Mammary epithelial cell (primary cell): ENCODE measurements at regions not wholly inside any gene's neighbourhood (a gene's known extent, or its start where the extent isn't known, plus 50 kb on each side); places are given as distances from the start of the nearest gene placed in this dataset.

Source experiments
- CTCF ChIP-seq, 2 donors: IDR thresholded peaks in 1 of 2; conservative IDR thresholded peaks in 1 of 2; 2 replicates each; pipeline ENCODE4 v1.5.1; 2011 to 2012; ENCODE audit warnings: inconsistent platforms in 2 of 2, low read length in 2 of 2, mild to moderate bottlenecking in 2 of 2, control low read depth in 1 of 2, low read depth in 1 of 2; ENCODE audit not compliant: insufficient read depth in 1 of 2; ENCODE audit errors: extremely low read depth in 1 of 2
- EZH2 ChIP-seq: IDR thresholded peaks from 2 replicates; pipeline ENCODE4 v1.6.1; 2012; ENCODE audit warnings: low read length, inconsistent platforms, borderline replicate concordance

GRCh38 chr12:24228371-24228770 is 278.9 kb upstream of the SOX5 start:
- no peak for TF ChIP-seq EZH2
- no peak for TF ChIP-seq CTCF (conservative IDR thresholded peaks at IDR 0.05 in 1 of 2, IDR thresholded peaks at IDR 0.05 in 1 of 2; ENCODE audit: extremely low read depth in 1 of 2, insufficient read depth in 1 of 2, low read depth in 1 of 2, low read length in 2 of 2)
